ENCODE measurements at regions not wholly inside any gene's neighbourhood (a gene's known extent, or its start where the extent isn't known, plus 50 kb on each side); places are given as distances from the start of the nearest gene placed in this dataset.

DNA sequence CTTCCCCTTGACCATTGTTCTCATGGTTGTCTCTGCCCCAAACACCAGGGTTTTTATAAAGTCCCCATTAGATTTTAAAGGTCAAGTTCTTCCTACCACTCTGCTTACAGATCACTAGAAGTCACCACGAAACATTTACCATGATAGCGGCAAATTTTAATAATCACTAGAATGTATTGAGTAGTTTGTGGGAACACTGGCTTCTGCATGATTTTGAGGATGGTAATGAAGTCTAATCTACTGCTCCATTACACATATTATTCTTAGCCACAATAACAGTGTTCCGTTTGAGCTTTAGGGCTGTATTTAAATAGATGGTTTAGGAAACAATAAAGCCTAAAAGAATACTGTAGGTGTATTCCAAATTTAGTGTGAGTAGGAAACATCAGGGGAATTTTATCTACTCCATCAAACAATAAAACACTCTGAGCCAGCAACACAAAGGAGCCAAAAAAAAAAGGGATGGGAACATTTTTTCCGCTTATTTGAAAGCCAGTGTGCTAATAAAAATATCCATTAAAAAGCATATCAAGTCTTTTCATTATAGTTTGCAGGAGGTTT is 49.7 kb downstream of the KLF12 start:
- TF ChIP-seq TAF1 (IDR thresholded peaks at IDR 0.05; ENCODE audit: borderline replicate concordance, insufficient read depth, low read length), result no peak
- TF ChIP-seq SIN3A (IDR thresholded peaks at IDR 0.05; ENCODE audit: borderline replicate concordance, insufficient read depth, low read length), result no peak
- TF ChIP-seq POLR2AphosphoS5 (IDR thresholded peaks at IDR 0.05; ENCODE audit: low read depth, low read length), result no peak
- TF ChIP-seq, protein P1, sequence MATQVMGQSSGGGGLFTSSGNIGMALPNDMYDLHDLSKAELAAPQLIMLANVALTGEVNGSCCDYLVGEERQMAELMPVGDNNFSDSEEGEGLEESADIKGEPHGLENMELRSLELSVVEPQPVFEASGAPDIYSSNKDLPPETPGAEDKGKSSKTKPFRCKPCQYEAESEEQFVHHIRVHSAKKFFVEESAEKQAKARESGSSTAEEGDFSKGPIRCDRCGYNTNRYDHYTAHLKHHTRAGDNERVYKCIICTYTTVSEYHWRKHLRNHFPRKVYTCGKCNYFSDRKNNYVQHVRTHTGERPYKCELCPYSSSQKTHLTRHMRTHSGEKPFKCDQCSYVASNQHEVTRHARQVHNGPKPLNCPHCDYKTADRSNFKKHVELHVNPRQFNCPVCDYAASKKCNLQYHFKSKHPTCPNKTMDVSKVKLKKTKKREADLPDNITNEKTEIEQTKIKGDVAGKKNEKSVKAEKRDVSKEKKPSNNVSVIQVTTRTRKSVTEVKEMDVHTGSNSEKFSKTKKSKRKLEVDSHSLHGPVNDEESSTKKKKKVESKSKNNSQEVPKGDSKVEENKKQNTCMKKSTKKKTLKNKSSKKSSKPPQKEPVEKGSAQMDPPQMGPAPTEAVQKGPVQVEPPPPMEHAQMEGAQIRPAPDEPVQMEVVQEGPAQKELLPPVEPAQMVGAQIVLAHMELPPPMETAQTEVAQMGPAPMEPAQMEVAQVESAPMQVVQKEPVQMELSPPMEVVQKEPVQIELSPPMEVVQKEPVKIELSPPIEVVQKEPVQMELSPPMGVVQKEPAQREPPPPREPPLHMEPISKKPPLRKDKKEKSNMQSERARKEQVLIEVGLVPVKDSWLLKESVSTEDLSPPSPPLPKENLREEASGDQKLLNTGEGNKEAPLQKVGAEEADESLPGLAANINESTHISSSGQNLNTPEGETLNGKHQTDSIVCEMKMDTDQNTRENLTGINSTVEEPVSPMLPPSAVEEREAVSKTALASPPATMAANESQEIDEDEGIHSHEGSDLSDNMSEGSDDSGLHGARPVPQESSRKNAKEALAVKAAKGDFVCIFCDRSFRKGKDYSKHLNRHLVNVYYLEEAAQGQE (IDR thresholded peaks at IDR 0.05; ENCODE audit: insufficient read depth in 1 of 2, low read depth in 2 of 2, low read length in 2 of 2), result no peak
- no peak for TF ChIP-seq FOXP2 (optimal IDR thresholded peaks at IDR 0.05; ENCODE audit: borderline replicate concordance, extremely low read depth, extremely low read length, insufficient read depth)

DNA sequence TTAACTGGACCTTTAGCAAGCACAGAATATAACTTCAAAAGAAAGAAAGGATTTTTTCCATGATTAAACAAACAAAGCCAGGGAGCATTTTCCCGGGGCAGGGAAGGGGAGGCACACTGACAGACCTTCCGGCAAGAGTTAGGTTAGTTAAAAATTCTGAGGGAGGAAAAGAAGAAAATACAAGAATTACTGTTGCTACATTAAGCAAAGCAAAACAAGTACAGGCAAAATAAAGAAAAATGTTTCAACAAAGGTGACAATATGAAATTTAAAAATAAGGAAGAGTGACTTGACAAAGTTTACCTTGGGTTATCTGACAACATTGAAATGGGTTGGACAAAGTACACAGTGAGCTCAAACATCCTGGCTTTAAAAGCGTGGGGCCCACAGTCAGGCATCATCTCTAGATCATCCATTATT is 51.5 kb downstream of the KLF12 start:
- TF ChIP-seq FOXP2 (optimal IDR thresholded peaks at IDR 0.05; ENCODE audit: borderline replicate concordance, extremely low read depth, extremely low read length, insufficient read depth), result no peak
- TF ChIP-seq, protein P1 (IDR thresholded peaks at IDR 0.05; ENCODE audit: insufficient read depth in 1 of 2, low read depth in 2 of 2, low read length in 2 of 2), result no peak
- TF ChIP-seq POLR2AphosphoS5 (IDR thresholded peaks at IDR 0.05; ENCODE audit: low read depth, low read length), result no peak
- no peak for TF ChIP-seq TAF1 (IDR thresholded peaks at IDR 0.05; ENCODE audit: borderline replicate concordance, insufficient read depth, low read length)
- no peak for TF ChIP-seq SIN3A (IDR thresholded peaks at IDR 0.05; ENCODE audit: borderline replicate concordance, insufficient read depth, low read length)

DNA sequence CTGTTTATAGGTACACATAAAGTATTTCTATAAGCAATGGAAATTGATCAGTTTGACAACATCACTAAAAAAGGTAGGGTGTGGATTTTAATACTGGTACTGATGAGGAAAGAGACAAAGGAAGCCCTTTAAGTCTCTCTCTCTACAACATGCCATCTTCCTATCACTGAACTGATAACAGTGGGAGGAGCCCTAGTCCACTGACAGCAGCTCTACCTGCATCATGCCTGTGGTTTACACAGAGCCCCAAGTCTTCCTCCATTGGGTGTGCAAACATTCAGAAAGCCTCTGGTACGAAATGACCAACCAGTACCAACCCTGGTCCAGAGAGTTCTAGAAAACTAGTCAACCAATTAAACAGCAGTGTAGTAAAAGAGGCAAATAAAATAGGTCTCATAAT is 53.4 kb downstream of the KLF12 start:
- no peak for TF ChIP-seq TAF1 (IDR thresholded peaks at IDR 0.05; ENCODE audit: borderline replicate concordance, insufficient read depth, low read length)
- no peak for TF ChIP-seq SIN3A (IDR thresholded peaks at IDR 0.05; ENCODE audit: borderline replicate concordance, insufficient read depth, low read length)
- TF ChIP-seq FOXP2 (optimal IDR thresholded peaks at IDR 0.05; ENCODE audit: borderline replicate concordance, extremely low read depth, extremely low read length, insufficient read depth), result no peak
- TF ChIP-seq, protein P1 (IDR thresholded peaks at IDR 0.05; ENCODE audit: insufficient read depth in 1 of 2, low read depth in 2 of 2, low read length in 2 of 2), result no peak
- TF ChIP-seq POLR2AphosphoS5 (IDR thresholded peaks at IDR 0.05; ENCODE audit: low read depth, low read length), result no peak

DNA sequence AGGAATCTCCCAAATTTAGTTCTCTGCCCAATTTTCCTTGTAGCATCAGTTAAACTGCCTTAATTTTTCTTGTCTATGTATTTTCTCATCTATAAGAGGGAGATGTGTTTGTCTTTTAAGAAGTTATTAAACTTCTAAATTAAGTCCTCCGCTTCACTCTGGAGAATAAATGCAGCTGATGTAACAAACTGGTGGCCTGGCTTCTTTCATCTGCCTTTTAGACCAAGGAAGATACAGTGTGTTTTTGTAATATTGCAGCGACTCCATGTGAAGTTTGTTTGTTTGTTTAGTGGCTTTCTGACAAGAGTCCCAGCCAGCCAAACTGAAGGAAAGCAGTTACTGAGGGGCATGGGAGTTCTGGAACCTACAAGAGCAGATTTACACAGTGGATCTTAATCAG is 56.4 kb downstream of the KLF12 start:
- no peak for TF ChIP-seq POLR2AphosphoS5 (IDR thresholded peaks at IDR 0.05; ENCODE audit: low read depth, low read length)

DNA sequence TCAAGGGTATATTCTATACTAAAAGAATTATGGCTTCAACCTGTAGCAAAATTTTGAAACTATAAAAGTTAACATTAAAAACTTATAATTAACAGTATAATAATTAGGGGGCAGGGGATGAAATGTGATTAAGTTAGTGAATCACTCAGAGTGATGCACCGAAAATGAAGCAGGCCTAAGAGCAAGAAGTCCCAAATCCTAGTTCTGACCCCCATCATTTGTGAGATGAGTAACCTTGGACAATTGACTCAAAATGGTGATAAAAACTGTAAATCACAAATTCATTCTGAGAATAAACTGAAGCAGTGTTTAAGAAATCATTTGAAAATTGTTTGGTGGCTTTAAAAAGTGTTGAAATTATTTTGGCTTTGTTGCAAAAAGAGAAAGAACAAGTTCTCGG is 56.8 kb downstream of the KLF12 start:
- no peak for TF ChIP-seq POLR2AphosphoS5 (IDR thresholded peaks at IDR 0.05; ENCODE audit: low read depth, low read length)
- TF ChIP-seq TAF1 (IDR thresholded peaks at IDR 0.05; ENCODE audit: borderline replicate concordance, insufficient read depth, low read length), result no peak
- no peak for TF ChIP-seq SIN3A (IDR thresholded peaks at IDR 0.05; ENCODE audit: borderline replicate concordance, insufficient read depth, low read length)
- no peak for TF ChIP-seq FOXP2 (optimal IDR thresholded peaks at IDR 0.05; ENCODE audit: borderline replicate concordance, extremely low read depth, extremely low read length, insufficient read depth)
- TF ChIP-seq, protein P1 (IDR thresholded peaks at IDR 0.05; ENCODE audit: insufficient read depth in 1 of 2, low read depth in 2 of 2, low read length in 2 of 2), result no peak

Data from PFSK-1 (cell line).